Activated gamma-delta T cell treated with Interleukin-2 at 50 U/mL for 16 hours (primary cell): ENCODE measurements at regions not wholly inside any gene's neighbourhood (a gene's known extent, or its start where the extent isn't known, plus 50 kb on each side); places are given as distances from the start of the nearest gene placed in this dataset.

Experiments used
- DNase-seq: peaks from one replicate; pipeline ENCODE4 v3.0.0-alpha.2; 2020

DNA sequence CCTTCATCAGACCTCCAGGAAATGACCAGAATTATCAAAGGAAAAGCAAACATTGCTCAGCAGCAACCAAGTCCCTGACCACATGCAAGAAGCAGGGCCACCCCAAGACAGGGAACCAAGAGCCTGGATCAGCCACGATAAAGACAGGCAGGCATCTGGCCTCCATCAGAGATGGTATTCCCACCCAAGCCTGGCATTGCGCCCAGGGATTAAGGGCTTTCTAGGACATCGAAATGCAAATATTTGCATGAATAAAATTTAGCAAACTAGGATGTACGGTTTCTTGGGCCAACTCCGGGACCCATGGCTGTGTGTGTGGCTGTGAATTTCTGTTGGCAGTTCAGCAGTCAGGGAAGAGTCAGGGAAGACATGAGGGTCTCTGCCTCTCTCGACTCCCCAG lies 241.4 kb upstream of the DYNLRB2 start:
- DNase-seq: no peak

DNA sequence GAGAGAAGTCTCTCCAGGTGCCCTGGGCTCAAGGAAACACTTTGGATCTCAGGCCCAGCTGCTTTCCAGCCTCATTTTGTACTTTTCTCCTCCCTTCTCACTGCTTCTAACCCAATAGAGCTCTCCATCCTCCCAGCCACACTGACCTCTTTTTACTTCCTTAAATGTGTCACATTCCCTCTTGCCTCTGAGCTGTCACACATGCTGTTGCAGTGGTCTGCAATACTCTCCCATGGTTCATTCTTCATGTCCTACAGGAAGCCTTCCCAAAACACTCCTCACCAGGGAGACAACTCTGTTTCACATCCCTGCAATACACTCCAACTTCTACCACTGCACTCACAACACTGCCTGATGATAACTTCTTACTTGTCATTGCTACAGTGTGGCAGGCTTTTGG lies 242.1 kb upstream of the DYNLRB2 start:
- no peak for DNase-seq

DNA sequence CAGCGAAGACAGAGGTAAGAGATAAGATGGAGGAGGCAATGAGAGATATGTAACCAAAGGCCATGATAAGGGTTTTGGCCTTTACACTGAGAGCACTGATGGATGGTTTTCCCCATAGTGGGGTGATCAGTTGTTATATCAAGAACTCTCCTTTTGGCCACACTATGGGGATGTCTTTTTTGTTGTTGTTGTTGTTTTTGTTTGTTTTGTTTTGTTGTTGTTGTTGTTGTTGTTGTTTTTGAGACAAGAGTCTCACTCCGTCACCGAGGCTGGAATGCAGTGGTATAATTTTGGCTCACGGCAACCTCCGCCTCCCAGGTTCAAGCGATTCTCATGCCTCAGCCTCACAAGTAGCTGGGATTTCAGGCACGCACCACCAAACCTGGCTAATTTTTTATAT lies 244.8 kb upstream of the DYNLRB2 start:
- no peak for DNase-seq

DNA sequence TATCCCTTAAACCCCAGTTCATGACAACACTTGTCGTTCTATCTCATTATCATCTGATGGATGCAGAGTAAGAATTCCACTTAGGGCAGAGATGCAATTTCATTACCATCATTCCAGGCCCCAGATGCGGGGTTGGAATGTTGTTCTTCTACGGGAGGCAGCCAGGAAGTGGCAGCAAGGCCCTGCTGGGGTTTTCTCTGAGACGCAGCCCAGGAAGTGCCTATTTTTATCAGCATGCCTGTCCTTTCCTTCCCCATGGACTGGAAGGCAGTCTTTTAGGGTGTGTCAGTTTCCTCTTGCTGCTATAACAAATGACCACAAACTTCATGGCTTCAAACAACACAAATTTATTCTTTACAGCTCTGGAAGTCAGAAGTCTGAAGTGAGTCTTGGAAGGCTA lies 246.6 kb upstream of the DYNLRB2 start:
- DNase-seq: no peak

DNA sequence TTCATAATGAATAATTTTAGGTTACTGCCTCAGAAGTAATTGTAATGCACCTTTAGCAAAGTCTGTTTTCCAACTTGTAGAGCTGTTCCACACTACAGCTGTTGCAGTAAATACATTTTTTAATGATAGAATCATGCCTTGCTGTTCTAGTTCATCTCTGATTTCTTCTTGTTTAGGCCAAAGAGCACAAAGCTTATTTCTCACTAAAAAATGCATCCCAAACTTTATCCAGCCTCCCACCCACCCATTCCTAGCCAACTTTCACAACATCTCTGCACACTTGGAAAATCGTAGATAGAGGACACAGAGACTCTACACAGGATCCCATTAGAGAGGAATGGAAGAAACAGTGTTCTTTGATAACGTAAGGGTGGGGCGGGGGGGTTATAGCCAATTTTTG lies 252.2 kb upstream of the DYNLRB2 start:
- no peak for DNase-seq

DNA sequence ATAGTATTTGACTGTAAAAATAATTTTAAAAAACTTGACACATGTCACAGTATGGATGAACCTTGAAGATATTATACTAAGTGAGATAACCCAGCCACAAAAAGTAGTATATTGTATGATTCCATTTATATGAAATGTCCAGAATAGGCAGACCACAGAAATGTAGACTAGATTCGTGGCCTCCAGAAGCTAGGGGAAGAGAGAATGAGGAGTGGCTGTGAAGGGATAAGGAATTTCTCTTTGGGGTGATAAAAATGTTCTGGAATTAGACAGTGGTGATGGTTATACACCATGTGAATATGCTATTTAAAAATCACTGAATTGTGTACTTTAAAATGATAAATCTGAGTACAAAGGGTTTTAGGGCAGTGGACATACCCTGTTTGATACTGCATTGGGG lies 253.1 kb upstream of the DYNLRB2 start:
- no peak for DNase-seq

DNA sequence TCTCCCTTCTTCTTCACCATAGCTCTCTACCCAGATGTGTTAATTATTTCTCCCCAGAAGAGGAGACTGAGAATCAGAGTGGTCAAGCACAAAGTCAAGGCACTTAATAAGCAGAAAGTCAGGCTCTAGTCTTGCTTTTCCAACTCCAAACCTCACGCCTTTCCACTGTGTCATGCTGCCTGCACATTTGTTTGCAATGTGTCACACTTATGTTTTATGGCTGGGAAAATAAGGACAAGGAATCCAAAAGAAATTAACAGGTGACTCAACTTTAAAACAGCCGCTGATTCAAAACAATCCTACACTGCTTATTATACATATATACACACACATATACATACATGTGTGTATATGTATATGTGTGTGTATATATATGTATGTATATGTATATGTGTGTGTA lies 255.7 kb upstream of the DYNLRB2 start:
- no peak for DNase-seq

DNA sequence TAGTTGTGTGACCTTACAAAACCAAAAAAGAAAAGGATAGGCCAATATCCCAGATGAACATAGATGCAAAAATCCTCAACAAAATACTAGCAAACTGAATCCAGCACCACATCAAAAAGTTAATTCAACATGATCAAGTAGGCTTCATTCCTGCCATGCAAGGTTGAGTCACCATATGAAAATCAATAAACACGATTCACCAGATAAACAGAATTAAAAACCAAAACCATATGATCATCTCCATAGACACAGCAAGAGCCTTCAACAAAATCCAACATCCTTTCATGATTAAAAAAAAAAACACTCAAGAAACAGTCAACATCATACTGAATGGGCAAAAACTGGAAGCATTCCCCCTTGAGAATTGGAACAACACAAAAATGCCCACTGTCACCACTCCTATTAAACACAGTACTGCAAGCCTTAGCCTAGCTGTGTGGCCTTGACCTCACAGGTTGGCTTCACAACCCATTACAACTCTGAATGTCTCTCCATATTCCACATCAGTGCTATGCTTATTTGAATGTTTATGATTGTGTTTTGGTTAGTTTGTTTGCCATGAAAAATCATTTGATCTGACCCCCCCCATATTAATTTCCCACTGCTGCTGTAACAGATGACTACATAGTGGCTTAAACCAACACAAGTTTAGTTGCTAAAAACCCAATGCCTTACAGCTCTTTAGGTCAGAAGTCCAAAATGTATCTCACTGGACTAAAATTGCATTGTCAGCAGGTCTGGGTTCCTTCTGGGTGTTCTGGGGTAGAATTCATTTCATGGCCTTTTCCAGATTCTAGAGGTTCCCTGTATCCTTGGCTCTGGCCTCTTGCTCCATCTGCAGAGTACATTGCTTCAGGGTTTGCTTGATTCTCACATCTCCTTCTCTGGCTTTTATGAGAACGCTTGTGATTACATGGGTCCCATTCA lies 257.1 kb upstream of the DYNLRB2 start:
- no peak for DNase-seq

DNA sequence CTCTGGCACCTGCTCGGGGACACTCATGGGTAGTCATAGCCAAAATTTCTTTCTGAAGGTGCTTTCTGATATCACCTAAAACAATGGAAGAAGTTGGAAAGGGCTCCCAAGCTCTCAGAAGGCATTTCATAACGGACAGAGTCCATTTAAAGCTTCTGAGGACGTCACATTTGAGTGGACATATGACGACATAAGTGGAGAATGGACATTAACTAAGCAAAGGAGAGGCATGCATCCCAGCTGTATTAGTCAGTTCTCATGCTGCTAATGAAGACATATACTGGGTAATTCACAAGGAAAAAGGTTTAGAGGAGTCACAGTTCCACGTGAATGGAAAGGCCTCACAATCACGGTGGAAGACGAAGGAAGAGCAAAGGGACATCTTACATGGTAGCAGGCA lies 260.2 kb upstream of the DYNLRB2 start:
- no peak for DNase-seq

DNA sequence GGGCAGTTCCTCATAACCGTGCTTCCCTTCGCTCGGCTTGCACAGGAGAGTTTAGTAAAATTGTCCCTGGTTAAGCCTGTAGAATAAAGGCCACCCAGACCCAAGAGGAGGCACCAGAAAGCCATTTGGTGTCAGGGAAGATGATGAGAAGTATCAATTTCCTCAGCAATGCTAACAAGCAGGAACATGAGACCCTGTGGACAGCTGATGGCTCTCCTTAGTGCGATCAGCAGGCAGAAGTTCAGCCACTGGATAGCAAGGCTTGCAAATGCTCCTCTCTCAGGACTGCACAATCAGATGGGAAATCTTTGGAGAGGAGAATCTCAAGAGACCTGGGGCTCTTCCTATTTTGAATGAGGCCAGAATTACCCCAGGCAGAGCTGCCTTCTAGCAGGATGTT lies 261.1 kb upstream of the DYNLRB2 start:
- no peak for DNase-seq

DNA sequence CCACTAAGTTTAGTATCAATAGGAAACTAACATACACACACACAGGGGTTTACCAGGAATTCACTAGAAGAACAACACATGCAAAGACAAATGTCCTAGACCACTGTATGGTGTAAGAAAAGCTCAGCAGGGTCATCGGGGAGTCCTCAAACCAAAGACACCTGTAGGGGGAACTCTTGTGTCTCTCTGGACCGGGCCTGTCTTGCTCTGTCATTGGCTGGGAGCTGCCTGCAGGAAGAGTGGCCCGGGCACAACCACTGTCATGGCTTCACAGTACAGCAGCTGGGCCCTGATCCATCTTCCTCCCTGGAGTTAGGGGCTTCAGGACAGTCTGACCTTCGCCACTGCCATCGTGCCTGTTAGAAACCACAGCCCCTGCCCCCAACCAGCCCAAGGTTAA lies 263.6 kb upstream of the DYNLRB2 start:
- no peak for DNase-seq

DNA sequence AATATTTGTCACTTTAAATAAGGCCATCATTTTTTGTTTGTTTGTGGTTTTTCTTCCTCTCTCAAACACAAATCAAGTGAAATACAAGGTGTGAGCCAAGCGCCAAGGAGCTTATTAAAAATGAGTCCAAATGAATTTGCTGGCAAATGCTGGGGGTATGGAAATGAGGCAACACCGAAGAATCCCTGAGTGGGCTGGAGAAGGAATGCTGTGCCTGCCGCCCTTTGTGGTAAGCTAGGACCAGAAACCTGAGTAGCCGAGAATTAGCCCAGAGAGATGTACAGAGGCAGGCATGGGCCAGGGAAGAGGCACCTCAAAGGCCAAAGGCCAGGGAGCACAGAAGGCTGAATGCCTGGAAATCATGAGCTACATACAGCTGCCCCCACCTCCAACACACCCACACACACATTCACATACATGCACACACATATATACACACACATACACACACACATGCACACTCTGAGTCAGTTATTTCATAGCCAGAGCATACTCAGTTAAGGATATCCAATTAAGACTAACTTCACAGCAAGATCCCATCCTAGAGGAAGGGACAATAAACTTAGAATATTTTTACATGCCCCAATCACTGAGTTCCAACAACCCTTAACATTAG lies 266.1 kb upstream of the DYNLRB2 start:
- DNase-seq: no peak

DNA sequence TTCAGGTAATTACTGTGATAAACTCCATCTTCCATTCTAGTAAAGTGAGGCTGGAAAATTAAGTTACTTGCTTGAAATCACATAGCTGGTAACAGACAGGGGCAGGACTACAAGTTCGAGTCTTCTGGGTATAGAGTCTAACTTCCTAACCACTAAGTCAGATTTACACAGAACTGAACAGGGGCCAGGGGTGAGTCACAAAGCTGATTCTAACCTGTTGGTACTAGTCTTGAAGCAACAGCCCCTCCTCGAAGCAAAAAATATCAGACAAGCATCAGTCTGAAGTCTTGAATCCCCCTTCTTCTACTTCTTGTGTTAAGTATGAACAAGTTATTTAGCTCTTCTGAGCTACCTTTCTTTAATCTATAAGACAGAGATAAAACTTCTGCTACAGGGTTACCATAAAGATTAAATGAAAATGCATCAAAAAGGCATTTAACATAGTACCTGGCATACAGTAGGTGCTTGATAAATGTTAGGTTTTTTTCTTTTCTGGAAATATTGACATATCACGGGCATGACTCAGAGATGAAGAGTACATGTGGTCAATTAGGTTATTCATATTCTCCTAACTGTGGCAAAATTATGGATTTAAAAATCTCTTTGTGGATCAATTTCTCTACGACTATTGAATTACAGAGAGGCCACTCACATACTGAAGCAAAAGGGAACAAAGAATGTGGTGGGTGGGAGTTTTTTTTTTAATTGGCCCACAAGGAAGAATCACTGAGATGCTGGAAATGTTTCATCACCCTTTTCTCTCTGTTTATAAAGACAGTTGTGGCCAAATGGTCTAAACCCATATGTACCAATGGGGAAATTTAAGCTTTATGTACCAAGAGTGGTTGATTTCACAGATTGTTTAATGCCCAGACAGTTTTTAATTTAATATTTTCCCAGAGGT lies 266.9 kb upstream of the DYNLRB2 start:
- no peak for DNase-seq

DNA sequence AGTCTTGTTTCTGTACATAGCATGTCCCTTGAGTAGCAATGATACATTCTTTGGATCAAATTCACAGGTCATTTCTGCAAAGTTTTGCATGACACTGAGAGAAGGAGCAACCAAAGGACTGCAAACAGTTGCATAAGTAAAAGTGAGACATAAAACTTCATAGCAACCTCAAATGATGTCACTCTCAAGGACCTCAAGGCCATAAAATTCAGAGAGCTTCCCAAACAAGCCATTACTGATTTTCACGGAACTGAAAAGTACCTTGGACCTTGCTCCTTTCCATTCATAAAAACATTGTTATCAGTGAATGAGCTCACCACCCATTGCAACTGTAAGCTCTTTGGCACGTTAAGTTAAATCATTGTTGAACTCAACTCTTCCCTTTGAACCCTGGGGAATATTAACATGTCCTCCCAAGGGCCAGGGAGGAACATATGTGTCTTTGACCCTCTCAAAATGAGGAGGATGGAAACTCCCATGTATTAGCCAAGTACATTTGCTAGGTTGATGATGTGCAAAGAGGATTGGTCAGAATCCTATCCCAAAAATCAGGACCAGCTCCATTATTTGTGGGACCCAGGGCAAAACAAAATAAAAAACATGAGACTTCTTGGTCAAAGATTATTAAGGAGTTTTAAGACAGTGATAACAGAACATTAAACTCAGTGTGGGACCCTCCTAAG lies 275.0 kb upstream of the DYNLRB2 start:
- no peak for DNase-seq

DNA sequence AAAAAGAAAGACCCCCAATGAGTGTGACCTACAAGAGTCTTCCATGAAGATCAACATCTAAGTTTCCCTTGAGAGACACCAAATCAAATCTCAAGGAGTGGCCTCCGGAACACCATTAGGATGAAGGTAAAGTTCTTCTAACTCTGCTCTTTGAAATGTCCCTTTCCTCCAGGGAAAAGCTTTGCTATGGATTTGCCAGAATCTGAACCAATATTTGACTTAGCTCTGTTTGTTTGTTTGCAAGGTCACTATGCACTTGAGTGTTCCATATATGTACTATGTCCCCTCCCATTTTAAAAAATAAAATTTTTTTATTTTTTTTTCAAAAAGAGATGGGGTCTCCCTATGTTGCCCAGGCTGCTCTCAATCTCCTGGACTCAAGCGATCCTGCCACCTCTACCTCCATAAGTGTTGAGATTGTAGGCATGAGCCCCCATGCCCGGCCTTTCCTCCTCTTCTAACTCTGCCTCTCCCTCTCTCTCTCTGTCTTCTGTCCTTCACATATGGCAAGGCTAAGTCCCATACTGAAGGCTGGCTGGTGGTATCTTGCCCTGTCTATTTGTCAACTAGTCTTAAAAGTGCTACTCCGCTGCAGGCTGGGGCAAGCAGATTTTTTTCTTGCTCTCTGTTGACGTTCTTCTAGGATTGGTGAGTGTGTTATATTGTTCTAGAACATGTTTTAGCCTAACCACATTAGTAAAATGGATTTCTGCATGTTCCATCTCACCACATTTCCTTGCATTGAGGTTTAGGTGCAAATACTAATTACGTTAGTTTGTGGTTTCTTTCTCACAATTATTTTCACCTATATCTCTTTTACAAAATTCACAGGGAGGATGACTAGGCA lies 276.7 kb upstream of the DYNLRB2 start:
- DNase-seq: no peak

DNA sequence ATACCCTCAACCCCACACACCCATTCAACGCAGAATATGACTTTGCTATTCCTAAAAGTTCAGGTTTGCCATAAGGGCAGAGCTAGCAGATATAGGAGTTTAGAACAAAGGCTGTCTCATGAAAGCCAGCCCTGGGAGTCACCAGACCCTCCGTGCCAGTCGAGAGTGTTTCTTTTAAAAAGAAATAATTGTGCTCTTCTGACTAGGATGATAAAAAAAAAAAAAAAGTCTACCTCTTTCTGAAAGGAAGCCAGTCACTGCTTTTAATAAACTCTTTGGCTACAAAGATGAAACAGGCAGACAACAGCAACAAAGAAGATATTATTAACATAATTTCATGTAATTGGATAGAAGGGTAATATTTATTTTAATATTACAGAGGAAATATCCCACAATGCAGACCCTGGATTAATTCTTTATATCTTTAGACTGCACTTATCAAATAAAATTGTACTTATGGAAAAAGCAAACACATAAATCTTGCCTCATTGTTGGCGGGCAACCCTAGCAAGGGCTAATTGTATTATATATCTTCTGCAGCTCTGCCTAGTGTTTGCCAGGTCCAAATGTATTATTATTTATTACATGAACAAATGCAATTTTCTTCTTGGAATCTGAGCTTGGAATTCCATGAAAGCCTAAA lies 277.5 kb upstream of the DYNLRB2 start:
- DNase-seq: no peak

DNA sequence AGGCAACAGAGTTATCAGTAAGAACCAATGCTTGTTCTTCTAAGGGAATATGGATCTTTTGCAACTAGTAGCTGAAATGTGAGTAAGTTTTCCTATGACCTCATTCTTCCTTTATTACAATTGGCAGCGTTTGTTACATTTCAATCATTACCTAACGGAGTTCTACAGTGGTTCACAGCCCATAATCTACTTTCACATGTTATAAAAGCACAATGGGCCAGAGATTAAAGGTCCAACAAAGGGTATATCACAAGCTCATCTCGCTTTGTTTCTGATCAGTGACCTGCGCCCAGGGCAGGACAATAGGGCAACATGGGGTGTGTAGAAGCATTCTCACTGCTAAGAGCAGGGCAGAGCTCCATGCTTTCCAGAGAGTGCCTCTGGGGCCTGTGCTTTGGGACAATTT lies 279.9 kb upstream of the DYNLRB2 start:
- no peak for DNase-seq

DNA sequence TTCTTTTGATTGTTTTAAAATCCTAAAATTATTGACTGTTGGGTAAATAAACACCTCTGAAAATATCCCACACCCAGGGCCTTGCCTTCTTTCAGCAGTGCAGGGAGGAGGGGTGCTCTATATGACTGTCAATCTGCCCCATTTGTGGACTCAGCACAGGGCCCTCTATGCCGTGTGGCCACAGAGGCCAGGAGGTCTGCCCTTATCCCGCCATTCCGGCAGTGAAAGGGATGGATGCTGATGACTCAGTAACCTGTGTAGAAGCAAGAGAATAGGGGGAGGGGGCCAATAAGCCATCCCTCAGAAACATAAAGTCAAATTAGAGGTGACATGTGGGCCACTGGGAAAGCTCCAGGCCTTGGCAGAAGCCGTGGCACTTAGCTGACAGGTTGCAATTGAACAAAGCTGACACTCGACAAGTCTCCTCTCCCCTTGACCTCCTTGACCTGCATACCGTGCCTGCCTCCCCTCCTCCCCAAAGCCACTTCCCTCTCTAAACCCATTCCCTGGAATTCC lies 281.4 kb upstream of the DYNLRB2 start:
- DNase-seq: no peak

DNA sequence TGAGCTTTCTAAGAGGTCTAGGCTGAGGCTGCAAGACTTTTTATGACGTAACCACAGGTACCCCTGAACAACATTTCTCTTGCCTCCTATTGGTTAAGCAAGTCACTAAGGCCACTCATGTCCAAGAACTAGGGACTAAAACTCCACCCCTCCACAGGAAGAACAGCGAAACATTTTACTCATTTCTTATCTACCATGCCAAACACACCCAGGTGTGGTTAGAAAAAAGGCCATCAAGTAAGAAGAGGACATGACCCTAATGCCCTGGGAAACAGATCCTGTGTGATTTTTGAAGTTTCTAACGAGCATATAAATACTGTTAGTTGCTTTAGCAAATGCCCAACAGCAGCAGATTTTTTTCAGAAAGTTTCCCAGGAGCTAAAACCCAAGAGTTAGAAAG lies 282.4 kb upstream of the DYNLRB2 start:
- no peak for DNase-seq

DNA sequence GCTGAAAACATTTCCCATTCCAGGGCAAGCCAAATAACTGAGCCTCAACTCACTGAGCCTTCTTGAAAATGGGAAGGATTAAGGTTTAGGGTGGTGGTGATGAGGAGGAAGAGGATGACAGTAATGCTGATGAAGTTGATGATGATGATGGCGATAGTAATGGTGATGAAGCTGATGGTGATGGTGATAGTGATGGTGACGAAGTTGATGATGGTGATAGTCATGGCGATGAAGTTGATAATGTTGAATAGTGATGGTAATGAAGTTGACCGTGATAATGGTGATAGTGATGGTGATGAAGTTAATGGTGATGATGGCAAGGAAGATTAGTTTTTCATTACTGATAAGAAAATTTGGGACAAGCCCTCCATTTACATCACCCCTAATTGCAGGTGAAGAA lies 285.8 kb upstream of the DYNLRB2 start:
- DNase-seq: no peak

DNA sequence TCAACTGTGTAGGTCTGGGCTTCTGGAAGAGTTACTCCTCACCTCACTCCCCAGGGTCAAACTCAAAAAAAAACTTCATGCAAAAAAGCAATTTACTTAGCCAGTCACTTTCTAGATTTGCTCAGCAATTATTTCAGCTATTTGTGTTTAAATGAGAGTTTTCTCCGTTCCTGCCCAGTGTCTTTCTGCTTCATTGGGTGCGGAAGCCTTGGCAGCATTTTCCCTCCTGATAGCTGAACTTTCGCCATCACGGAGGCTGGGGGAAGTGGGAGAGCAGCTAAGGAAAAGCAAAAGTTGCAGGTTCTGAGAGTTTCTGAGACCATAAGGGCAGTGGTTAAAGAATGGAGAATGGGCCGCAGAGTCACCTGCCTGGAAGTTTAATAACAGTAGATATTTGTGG lies 287.1 kb upstream of the DYNLRB2 start:
- DNase-seq: no peak
